ENCODE measurements at regions not wholly inside any gene's neighbourhood (a gene's known extent, or its start where the extent isn't known, plus 50 kb on each side); places are given as distances from the start of the nearest gene placed in this dataset.

DNA sequence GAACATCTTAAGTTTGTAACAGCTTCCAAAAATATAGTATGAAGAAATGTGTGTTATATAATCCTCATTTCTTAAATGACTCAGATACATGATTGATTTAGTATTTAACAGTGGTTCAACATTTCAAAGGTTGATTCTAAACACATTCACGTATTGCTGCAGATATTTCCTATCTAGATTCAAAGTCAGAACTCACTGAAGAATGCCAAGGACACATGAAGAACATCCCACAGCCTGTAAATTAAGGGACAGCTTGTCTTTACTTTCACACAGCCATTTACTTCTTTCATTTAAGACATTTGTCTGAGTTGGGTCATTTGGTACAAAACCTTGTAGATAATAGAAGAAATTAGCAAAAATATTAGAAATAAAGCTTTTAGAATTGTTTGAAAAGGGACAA lies 66.9 kb upstream of the CPSF6 start:
- Histone ChIP-seq H3K14ac (ENCODE audit: insufficient read depth, low read length) (no peak overlapping the region), H2BK20ac (ENCODE audit: low read depth, low read length, poor library complexity, severe bottlenecking) (no peak overlapping the region), H3K4me2 (ENCODE audit: insufficient read depth, insufficient read length, low read length) (no peak overlapping the region), H2AFZ (ENCODE audit: low read length) (no peak overlapping the region), H4K5ac (ENCODE audit: insufficient read length, low read depth, low read length) (no peak overlapping the region), H3K18ac (ENCODE audit: insufficient read length, low read depth, low read length) (no peak overlapping the region), H4K20me1 (ENCODE audit: control insufficient read depth, insufficient read depth, insufficient read length) (no peaks in the 10 kb centered on the region), H3K4ac (ENCODE audit: low read depth, low read length) (no peak overlapping the region), H2BK15ac (ENCODE audit: low read depth, low read length) (no peak overlapping the region), H2BK120ac (ENCODE audit: low read depth, low read length, poor library complexity, severe bottlenecking) (no peak overlapping the region), H3K9me3 (ENCODE audit: control insufficient read depth, low read depth, low read length) (no peaks in the 10 kb centered on the region), H3K79me1 (ENCODE audit: insufficient read depth, low read depth, low read length, poor library complexity, severe bottlenecking) (no peaks in the 10 kb centered on the region), H3K79me2 (ENCODE audit: insufficient read depth, low read length) (no peaks in the 10 kb centered on the region), H3T11ph (ENCODE audit: low read length) (no peak overlapping the region), H2AK5ac (ENCODE audit: insufficient read length, low read length) (no peak overlapping the region), H2BK12ac (ENCODE audit: insufficient read length, low read depth, low read length) (no peak overlapping the region), H2BK5ac (ENCODE audit: insufficient read length, low read length) (no peak overlapping the region), H3K23ac (ENCODE audit: insufficient read length, low read depth, low read length) (no peak overlapping the region), H3K27ac (ENCODE audit: insufficient read length, low read depth, low read length) (no peak overlapping the region), H3K4me1 (ENCODE audit: insufficient read depth, low read length) (peaks cover 11% of the 10 kb centered on the region; the same call in 1 of the 2 replicates), H4K8ac (replicated peaks; ENCODE audit: insufficient read length, low read depth, low read length) (no peak overlapping the region), H3K27me3 (ENCODE audit: insufficient read depth, low read length) (no peaks in the 10 kb centered on the region), H3K56ac (ENCODE audit: insufficient read length, low read depth, low read length) (no peak overlapping the region), H3K9ac (ENCODE audit: extremely low read depth, insufficient read length, low read length) (no peak overlapping the region), H3K23me2 (ENCODE audit: insufficient read length, low read depth, low read length, poor library complexity, severe bottlenecking) (no peaks in the 10 kb centered on the region), H4K91ac (ENCODE audit: insufficient read length, low read depth, low read length) (no peak overlapping the region)
- H3K9me3 Mint-ChIP-seq = peaks cover 12 to 14% of the 10 kb centered on the region in 2 experiments; a peak in 4 of 5 replicates
- no peak overlapping the region for H3K4me3 Mint-ChIP-seq
- peaks cover 27 to 33% of the 10 kb centered on the region in 2 experiments for H3K4me1 Mint-ChIP-seq
- WGBS (ENCODE audit: extremely low coverage, insufficient read length, low lambda C conversion rate) = no CpG with 5 or more reads among the region's 1 CpG
- DNase-seq = no peak
- peaks cover 2 to 16% (median 6%) of the 10 kb centered on the region in 3 experiments; a peak in 5 of 7 replicates for H3K36me3 Mint-ChIP-seq (ENCODE audit: insufficient read depth in 1 of 3, low read depth in 3 of 3)
- H3K27ac Mint-ChIP-seq = no peak overlapping the region
- H3K27me3 Mint-ChIP-seq (ENCODE audit: low read depth) = no peaks in the 10 kb centered on the region; the same call in 1 of the 2 replicates
- TF ChIP-seq, protein P1, sequence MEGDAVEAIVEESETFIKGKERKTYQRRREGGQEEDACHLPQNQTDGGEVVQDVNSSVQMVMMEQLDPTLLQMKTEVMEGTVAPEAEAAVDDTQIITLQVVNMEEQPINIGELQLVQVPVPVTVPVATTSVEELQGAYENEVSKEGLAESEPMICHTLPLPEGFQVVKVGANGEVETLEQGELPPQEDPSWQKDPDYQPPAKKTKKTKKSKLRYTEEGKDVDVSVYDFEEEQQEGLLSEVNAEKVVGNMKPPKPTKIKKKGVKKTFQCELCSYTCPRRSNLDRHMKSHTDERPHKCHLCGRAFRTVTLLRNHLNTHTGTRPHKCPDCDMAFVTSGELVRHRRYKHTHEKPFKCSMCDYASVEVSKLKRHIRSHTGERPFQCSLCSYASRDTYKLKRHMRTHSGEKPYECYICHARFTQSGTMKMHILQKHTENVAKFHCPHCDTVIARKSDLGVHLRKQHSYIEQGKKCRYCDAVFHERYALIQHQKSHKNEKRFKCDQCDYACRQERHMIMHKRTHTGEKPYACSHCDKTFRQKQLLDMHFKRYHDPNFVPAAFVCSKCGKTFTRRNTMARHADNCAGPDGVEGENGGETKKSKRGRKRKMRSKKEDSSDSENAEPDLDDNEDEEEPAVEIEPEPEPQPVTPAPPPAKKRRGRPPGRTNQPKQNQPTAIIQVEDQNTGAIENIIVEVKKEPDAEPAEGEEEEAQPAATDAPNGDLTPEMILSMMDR (conservative IDR thresholded peaks at IDR 0.05) = no peak
